Kidney tubule cell (primary cell): ENCODE measurements at regions not wholly inside any gene's neighbourhood (a gene's known extent, or its start where the extent isn't known, plus 50 kb on each side); places are given as distances from the start of the nearest gene placed in this dataset.
A peak's percentile ranks its signal among the peaks of the same experiment; 100 is the strongest.
"Not testable (repeated sequence)": the region's sequence is repeated elsewhere in the genome, so short reads cannot be mapped to it uniquely, and the experiment has no call there.

Source experiments
- DNase-seq: peaks from one replicate; pipeline ENCODE4 v3.0.0-alpha.2; 2018; ENCODE audit warnings: low spot score

DNA sequence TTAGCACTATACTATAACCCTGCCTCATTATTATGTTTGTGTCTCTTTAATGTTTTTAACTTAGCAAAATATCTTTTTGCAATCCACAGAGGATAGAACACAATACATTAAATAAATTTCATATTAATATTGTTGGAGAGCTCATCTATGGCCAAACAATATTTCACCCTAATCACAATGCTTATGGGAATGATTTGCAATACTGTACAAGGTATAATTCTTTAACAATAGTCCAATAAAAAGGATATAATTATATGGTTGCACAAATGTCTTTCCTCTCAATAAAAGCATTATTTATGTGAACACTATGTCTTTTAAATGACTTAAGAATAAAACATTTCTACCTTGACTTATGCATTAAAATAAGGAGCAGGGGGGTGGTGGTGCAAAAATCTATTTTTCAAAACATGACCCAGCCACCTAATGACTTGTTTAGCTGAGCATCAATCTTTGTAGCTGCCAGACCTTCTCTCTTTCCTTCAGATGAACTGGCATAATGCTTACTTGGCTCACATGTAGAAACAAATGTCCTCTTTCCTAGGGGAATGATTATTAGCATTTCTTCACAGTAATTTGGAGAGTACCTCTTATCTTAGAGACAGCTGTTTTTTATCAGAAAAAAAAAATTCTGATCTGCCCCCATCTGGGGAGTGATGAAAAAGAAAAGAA is 1933.6 kb upstream of the LRRTM1 start:
- no peak for DNase-seq

DNA sequence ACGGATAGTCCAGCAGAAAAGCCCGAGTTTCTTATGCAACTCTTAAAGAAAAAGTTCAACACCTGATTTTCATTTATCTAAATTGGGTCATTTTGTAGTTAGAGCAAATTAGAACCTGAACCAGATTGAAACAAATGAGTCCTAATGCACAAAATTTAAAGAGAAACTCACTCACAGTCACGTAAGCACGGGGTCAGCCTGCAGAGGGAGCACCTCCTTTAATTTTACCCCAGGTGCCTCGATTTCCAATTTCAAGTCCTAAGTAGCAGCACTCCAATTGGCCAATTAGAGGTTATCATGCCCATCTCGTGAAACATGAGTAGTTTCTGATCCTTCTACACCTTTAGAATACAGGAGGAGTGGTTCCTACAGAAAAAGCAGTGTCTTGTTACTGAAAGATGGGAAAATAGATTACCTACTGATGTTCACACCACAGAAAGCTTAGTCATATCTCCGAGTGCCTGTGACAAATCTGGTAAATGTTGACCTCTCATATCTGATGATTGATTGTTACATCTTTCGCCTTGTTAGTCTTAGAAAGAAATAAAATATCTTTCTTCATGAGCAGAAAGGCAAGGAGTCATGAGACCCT is 1929.8 kb upstream of the LRRTM1 start:
- DNase-seq, result no peak

DNA sequence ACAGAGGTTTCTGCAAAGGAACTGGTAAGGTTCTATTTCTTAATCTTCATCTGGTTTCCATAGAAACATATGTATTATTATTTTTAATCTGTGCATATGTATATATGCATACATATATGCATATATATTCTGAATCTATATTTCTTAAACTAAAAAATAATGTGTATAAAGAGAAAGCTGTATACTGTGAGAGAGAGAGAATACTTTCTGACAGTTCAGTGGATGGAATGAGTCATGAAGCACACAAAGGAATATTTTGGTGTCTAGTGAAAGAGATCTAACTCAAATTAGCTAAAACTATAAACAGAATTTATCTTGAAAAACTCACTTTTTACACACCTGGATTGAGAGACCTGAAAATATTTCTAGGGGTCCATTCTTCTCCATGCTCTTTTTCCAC is 1929.3 kb upstream of the LRRTM1 start:
- no peak for DNase-seq

DNA sequence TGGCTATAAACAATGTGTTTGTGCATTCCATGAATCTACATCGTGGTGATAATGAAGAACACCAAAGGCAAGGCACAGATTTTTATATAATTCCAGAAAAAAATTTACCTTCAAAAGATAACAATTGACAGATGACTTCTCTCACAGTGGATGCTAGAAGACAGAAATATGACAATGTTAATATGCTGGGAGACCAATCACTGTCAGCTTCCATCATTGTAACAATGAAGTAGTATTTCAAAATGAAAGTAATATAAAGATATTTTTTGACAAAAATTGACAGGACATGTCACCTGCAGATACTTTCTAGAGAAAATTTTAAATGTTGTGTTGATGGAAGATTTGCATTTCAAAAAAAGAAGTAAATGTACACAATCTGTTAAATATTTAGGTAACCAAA is 1925.9 kb upstream of the LRRTM1 start:
- no peak for DNase-seq

DNA sequence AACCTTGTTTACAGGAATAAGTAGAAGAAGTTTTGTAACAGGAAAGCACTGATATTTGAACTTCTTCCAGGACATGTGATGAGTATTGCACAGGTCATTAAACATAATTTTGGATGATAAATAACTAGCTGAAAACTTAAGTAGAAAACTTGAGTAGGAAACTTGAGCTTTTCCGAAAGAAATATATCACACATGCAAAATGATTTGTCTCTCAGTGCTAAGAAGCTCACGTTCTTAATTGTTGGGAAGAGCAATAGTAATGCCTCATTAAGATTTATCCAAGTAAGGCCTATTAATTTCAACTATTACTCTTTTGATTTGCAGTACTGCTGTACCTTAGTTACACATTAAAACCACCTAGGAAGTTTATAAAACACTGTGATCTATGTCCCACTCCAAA is 1921.9 kb upstream of the LRRTM1 start:
- DNase-seq, result no peak

DNA sequence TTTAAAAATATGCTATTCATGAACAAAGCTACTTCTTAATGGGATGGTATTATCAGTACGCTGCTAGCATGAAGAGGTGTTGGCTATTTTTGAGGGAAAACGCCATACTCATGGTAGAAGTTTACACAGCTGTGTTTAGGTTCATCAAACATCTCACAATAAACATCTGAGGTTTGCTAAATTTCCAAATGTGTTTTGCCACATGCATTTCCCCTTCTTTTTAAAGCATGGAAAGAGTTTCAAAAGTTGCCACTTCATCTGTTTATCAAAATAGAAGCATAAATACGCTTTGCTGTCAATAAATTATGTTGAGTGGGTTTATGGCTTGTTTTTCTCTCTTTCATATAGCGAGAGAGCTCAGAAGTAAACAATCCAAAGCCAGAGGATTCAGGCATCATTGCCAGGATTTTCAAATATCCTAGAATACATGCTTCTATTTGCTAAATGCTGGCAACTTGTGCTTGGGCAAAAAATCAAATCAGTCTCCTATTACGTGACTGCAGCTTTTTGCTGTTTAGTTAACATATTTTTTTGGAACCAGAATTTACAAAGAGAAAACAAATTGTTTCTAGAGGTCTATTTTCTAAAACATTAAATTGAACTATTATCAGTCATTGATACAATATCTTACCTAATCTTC is 1919.9 kb upstream of the LRRTM1 start:
- DNase-seq, result no peak

DNA sequence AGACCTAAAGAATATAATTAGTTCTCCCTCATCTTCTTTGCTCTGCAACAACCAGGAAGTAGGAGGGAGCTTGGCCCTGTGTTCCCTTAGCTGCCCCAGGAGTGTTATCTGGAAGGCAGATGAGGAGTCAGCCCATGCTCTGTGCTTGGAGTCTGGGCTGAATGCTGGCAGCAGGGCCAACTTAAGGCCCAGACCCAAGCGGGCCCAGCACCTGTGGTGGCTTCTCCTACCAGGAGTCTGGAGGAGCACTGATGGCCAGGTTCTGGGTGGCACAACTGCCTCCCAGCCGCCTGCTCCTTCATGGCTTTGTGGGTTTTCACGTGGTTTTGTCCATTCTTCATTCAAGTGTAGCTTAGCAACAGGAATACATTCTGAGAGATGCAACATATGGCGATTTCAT is 1910.7 kb upstream of the LRRTM1 start:
- no peak for DNase-seq

DNA sequence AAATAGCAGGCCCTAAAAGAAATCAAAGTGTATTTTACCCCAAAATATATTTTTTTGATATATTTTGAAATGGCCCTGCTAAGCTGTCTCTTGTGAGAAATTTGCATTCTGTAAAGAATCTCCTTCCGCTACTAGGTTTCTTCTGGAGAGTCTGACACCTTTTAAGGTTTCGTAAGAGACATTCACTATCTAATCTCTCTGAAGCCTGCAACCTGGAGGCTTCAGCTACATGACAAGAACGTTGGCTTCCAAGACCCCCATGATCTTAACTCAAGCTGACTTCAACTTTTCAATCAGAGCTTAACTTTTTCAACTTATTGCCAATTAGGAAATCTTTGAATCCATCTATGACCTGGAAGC is 1894.9 kb upstream of the LRRTM1 start:
- no peak for DNase-seq

DNA sequence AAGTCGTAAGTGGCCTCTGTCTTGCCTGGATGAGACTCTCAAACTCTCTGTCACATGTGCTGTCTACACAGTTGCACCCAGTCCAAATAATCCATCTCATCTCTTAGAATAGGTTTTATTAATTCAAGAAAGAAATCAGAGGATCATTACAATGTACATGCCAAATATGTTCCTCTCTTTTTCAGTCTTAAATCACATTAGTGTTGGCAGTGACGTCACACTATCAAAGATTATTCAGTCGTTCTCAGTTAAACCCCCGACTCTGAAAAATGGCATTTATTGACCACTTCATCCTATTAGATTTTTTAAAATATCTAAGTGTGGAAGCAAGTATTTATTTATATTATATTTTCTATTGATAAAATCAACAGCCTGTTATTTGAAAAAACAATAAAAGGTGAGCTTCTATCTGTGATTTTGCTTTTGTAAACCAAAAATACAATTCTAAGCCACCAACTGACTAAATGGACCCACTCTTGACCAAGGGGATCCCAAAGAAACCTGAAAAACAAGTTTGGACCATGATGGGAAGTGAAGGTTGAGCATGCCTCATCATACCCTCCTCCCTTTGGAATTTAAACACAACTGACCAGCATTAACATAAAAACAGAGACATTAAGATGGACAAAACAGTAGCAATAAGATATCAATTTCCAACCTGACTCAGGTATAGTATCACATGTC is 1894.4 kb upstream of the LRRTM1 start:
- DNase-seq, result no peak

DNA sequence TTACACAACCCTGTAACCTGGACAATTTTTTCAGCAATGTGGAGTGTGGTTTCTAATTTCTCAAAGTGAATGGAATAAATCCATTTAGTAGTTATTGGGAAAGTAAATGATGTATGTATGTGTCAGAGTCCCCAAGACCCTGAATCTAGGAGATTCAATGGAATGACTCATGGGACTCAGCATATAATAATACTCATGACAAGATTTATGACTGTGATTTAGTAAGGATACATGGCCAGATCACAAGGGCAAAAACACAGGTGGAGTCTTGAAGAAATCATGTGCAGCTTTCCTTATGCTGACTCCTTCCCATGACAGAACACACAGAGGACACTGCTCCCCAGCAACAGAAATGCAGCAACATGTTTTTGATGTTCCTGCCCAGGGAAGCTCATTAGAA is 1877.7 kb upstream of the LRRTM1 start:
- DNase-seq, result peak; percentile 29

DNA sequence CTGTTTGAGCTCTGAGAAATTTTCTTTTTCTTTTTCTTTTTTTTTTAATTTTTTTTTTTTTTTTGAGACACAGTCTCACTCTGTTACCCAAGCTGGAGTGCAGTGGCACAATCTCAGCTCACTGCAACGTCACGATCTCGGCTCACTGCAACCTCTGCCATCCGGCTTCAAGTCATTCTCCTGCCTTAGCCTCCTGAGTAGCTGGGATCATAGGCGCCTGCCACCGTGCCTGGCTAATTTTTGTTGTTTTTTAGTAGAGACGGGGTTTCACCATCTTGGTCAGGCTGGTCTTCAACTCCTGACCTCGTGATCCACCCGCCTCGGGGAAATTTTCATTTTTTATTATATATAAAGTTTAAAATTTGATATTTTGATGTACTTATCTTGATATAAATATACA is 1870.7 kb upstream of the LRRTM1 start:
- DNase-seq, result not testable (repeated sequence)

DNA sequence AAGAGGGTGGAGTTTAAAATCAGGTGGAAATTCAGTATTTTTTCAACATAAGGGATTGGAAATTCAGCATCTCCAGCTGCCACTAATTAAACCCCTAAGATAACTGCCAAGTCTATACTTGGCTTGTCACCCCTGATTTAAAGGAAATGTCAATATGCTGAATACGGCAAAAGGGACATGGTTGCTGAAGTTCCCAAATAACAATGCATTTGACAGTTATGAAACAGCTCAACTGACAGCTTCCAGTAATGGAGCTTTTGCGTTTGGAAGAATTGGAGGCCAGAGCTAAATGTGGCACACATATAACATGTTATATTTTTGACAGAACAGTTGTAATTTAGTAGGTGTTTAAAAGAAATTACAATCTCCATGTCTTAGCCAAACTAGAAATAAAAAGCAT is 1867.9 kb upstream of the LRRTM1 start:
- DNase-seq, result no peak

DNA sequence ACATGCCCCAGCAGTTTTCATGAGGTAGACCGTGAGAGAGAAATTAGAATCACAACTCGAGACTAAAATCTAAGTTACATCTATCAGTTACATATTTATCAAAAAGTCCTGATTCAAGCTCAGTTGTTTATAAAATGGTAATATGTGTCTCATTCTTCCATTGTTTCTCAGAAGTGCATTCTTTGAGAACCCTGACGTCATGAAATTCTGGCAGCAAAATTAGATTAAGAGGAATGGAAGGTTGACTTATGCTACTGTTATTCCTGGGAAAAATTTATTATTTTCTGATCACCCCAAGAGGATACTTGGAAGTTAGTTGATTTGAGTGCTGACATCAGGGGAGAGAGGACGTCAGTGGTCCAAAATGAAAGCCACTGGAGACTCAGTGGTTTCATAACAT is 1864.8 kb upstream of the LRRTM1 start:
- no peak for DNase-seq

DNA sequence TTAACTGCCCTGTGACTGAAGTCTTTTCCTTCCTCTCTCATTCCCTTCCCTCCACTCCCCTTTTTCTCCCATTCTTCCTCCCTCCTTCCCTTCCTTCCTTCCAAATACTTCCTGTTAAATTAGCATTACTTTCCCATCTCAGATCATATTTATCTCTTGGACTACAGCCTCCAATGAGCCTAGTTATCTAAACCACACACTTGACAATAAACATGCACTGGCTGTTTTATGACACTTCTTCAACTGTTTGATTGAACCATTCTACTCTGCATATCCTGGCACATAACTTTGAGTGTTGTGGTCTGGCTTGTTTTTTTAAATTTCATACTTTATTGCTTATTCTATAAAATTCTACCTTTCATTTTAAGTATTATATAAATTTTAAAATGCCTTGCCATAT is 1860.8 kb upstream of the LRRTM1 start:
- DNase-seq, result no peak

DNA sequence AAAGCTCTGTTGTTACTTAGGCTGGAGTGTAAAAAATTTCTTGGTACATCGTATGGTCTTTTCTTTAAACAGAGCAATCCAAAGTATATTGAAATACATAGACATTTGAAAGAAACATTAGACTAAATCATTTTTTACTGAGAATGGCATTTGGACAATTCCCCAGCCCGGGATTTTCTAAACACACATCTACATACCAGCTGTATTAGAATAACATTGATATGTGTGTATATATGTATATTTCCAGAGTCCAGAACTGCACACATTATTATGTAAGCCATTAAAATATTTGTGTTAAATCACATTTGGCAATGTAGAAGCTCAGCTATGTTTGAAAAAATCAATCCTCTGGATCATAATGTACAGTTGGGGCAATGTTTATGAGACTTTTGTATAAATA is 1853.6 kb upstream of the LRRTM1 start:
- DNase-seq, result no peak

DNA sequence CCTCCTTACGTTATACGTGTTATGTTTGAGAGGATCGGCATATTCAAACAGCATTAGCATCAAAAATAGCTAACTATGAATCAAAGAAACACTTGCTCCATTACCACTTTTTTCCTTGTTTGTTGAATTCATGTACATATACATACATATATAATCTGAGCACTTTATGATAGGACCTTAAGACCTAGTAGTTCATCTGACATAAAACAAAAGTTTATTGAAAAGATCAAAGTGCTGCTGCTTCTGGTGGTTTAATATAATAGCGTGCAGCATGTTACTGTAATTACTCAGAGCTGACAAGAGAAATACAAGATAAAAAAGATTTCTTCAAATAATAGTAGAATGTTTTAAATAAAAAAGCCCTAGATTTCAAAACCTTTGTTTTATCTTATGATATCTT is 1850.9 kb upstream of the LRRTM1 start:
- no peak for DNase-seq

DNA sequence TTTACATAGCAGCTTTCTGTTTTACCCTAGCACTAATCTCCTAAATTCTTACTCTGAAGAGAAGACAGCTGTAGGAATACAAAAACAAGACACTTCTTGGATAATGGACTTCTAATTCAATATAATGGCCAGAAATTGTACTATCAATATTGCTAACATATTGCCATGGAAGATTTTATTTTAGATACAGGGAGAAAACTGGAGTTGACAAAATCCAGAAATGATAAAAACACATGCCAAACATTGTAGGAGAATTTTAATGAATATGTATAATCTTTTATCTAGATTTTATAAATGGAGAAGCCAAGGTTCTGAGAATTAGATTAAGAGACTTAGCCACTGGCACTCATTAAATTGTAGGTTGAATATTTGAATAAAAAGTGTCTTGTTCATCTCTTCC is 1838.8 kb upstream of the LRRTM1 start:
- DNase-seq, result no peak

DNA sequence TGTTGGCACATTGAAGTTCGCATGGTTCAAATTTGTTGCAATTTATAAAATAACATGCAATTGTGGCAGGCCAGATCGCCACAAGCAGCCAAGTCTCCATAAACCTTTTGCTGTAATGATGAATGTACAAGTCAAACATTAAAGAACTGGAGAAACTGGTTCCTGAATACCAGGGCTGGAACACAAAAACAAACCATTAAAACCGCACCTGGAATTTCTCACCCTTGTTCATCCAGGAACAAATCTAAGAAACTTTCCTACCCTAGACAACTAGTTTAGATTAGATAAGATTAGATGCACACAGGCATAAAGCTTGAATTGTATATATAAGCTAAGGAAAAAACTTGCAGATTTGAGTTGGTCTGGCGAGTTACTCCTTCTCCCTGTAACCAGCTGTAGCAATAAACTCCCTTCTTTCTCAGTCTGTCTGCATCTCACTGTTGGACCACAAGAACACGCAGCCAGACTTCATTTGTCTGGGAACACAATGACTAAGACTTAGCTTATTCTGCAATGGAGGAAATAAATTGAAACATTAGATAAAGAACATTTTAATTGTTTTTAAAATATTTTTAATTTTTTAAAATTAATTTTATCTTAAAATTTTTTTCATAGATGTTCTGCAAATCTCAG is 1835.5 kb upstream of the LRRTM1 start:
- DNase-seq, result peak; percentile 83

DNA sequence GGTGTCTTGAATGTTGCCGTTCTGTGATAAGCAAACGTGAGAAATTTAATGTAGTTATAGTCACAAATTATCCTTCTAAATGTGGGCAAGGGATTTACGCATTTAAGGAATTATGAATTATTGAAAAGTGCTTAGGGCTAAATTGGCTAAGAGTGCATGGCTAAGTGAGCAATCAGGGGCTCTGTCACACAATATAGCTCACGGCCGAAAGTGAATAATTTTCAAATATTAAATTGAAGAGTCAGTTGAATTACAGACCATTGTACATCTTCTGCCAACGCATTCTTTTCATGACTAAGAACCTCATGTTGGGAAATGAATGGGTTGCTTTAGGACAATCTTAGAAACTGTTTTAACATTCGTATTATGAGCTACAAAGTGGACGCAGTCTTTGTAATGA is 1832.9 kb upstream of the LRRTM1 start:
- DNase-seq, result no peak

DNA sequence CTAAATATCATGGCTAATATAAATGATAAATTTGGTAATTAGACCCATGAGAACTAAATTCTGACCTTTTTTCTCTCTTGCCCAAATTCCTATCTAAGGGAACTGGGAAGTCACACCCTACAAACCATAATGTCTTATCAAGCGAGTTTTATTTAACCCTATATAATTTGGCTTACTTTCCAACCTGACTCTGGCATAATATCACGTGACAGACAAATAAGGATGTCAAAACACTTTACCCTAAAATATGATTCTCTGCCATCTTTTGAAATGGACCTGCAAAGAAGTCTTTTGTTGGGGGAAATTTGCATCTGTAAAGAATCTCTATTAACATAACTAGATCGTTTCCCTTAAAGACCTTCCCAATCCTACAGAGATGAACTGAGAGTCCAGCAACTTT is 1823.5 kb upstream of the LRRTM1 start:
- DNase-seq, result no peak

DNA sequence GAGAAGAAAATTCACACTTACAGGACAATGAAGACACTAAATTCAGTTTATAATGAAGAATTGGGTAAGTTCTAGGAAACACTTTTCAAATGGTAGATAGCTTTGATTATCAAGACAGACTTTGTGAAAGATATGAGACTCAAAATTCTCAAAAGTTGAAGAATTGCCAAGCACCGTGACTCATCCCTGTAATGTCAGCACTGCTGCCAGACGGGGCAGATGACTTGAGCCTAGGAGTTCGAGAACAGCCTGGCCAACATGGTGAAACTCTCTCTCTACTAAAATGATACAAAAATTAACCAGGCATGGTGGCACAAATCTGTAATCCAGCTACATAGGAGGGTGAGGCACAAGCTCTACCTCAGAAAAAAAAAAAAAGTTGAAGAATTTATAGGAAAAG is 1820.1 kb upstream of the LRRTM1 start:
- peak; percentile 22 for DNase-seq

DNA sequence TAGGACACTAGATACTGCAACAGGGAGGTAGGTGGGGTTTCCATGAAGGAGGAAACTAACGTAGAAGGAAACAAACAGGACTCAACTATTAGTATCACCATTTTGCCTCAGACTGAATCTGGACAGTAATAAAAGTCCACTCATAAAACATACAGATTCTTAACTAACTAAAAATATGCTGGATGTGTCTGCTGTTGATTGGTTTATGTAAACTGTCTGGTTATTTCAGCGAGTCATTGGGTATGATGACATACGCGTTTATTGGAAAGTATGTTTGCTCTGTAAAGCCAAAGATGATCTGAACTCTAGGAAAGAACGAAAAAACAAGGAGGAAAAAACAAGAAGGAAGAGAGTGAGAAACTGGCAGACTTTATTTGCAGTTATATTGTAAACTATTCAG is 1816.1 kb upstream of the LRRTM1 start:
- no peak for DNase-seq

DNA sequence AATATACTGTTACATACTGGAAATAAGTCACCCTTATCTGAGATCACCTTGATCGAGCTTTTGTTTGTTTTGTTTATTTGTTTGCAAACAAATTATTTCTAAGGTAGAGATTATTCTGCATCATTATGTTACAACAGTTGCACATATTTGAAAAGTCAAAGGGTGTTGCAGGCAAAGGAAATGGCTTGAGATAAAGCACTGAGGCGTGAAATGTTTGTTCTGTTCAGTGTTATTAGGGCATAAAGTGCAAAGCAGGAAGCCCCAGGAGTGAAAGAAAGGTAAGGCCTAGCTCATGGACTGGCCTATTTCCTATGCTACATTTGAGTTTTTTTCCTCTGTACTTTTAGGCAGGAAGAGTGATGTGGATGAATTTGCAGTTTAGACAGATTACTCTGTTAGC is 1815.6 kb upstream of the LRRTM1 start:
- peak; percentile 16 for DNase-seq
